Thoracic aorta (tissue), 2 donors: ENCODE measurements at regions not wholly inside any gene's neighbourhood (a gene's known extent, or its start where the extent isn't known, plus 50 kb on each side); places are given as distances from the start of the nearest gene placed in this dataset.

Experiments used
- ATAC-seq: fragments of 150-250 bp; one replicate; pipeline ENCODE4 v1.8.0; 2017; ENCODE audit warnings: low read depth; ENCODE audit not compliant: insufficient number of reproducible peaks, low FRiP score
- DNase-seq: peaks from one replicate; pipeline ENCODE4 v3.0.0-alpha.2; 2020; ENCODE audit warnings: low spot score
- H3K27ac ChIP-seq, 2 donors: fragments of 200-600 bp; sonication (generic); 1 replicate in 1 of 2; 2 replicates in 1 of 2; pipeline ENCODE4 v1.5.1; 2016; ENCODE audit warnings: mild to moderate bottlenecking in 2 of 2, moderate library complexity in 2 of 2
- H3K27me3 ChIP-seq: fragments of 200-600 bp; sonication (generic); replicated peaks from 2 replicates; pipeline ENCODE4 v1.6.0; 2016; ENCODE audit warnings: mild to moderate bottlenecking; ENCODE audit not compliant: insufficient read depth
- H3K36me3 ChIP-seq: fragments of 200-600 bp; sonication (generic); one replicate; pipeline ENCODE4 v1.5.1; 2016
- H3K4me1 ChIP-seq, 2 donors: fragments of 200-600 bp; sonication (generic); 1 replicate in 1 of 2; 2 replicates in 1 of 2; pipeline versions ENCODE4 v1.5.1 to v1.6.0; 2016; ENCODE audit warnings: low read depth in 2 of 2, mild to moderate bottlenecking in 1 of 2; ENCODE audit not compliant: control insufficient read depth in 1 of 2
- H3K4me3 ChIP-seq: fragments of 200-600 bp; sonication (generic); 2 replicates; pipeline ENCODE4 v1.5.1; 2016; ENCODE audit warnings: mild to moderate bottlenecking
- H3K9me3 ChIP-seq: fragments of 200-600 bp; sonication (generic); 2 replicates; pipeline ENCODE4 v1.5.1; 2016
- TF ChIP-seq, protein P1 (sequence below): fragments of 200-600 bp; sonication (generic); IDR thresholded peaks from one replicate; pipeline ENCODE4 v1.5.1; 2019; ENCODE audit warnings: antibody characterized with exemption

DNA sequence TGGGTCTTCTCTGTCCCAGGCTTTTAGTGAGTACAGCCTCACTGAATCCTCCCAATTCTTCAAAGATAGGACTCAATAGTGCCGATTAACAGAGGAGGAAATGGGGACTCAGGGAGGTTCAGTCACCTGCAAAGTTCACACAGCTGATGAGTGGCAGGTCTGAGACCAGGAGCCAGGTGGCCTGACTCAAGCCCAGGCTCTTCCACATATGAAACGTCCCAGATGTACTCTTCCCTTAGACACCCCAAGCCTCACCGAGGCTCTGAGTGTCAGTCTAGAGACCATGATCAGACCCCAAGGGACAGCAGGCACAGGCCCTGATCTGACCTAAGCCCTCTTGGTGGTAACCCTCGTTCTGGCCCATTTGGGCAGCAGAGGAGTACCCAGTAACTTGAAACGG lies 115.2 kb downstream of the INHBB start:
- TF ChIP-seq, protein P1, sequence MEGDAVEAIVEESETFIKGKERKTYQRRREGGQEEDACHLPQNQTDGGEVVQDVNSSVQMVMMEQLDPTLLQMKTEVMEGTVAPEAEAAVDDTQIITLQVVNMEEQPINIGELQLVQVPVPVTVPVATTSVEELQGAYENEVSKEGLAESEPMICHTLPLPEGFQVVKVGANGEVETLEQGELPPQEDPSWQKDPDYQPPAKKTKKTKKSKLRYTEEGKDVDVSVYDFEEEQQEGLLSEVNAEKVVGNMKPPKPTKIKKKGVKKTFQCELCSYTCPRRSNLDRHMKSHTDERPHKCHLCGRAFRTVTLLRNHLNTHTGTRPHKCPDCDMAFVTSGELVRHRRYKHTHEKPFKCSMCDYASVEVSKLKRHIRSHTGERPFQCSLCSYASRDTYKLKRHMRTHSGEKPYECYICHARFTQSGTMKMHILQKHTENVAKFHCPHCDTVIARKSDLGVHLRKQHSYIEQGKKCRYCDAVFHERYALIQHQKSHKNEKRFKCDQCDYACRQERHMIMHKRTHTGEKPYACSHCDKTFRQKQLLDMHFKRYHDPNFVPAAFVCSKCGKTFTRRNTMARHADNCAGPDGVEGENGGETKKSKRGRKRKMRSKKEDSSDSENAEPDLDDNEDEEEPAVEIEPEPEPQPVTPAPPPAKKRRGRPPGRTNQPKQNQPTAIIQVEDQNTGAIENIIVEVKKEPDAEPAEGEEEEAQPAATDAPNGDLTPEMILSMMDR = no peak
- no peak overlapping the region for H3K27ac ChIP-seq
- DNase-seq (no peak), ATAC-seq (no peak)
- H3K4me3 ChIP-seq = no peak overlapping the region
- no peaks in the 10 kb centered on the region for H3K27me3 ChIP-seq
- no peaks in the 10 kb centered on the region for H3K36me3 ChIP-seq
- no peaks in the 10 kb centered on the region for H3K9me3 ChIP-seq
- no peaks in the 10 kb centered on the region for H3K4me1 ChIP-seq

DNA sequence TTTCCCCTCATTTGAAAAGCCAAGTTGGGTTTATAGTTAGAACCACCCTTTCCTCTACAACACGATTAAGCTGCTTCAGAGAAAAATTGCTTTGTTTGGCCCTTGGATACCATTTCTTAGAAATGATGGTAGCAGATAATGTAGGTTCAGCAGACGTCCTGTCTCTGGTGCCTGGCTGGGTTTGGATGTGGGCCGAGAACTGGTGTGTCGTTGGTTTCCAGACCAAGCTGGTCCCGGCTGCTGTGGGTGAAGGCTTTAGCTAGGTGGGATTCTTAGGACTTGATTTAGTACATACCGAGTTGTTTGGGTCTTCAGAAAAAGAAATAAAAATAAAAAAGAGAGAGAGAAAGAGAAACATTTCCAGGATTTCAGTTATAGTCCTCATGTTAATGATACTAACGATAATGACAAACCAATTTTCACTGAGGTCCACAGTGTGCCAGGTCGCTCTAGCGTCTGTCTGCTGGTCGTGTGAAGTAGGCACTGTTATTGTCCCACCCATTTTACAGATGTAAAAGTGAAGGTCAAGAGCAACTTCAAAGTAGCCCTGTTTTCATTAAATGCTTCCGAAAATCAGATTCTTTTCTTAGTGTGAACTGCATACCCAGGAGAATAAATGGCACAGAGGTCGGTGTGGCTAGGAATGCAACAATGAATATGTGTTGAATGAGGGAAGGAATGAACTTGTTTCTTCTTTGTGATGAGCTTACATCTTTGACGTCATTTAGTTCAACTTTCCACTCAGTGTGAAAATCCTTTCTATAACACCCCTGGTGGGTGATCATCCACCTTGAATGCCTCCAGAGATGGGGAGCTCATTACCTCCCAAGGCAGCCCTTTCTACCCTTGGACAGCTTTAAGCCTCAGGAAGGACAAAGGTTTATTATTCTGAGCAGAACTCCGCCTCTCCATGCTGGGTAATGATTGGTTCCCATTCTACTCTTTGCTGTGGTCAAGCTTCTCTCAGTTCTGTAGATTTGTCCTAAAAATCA lies 115.9 kb downstream of the INHBB start:
- TF ChIP-seq, protein P1 = no peak

DNA sequence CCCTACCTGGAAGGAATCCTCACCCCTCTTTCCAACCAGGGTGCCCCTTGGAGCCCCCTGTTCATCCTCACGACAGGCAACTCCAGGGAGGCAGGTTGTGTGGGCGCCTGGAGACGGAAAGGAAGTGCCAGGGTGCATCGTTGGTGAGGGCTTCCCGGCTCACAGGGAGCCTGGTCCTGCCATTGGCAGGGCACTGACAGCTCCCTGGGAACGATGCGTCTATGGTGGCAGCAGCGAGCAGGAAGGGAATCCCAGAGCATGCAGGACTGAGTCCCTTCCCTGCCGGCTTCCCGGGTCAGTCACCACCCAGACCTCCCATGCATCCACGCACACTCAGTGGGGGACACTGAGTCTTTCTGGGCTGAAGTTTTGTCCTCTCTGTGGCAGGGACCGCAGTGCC lies 117.6 kb downstream of the INHBB start:
- TF ChIP-seq, protein P1 = no peak
- Histone ChIP-seq H3K27me3 (no peaks in the 10 kb centered on the region), H3K36me3 (no peaks in the 10 kb centered on the region), H3K4me3 (no peak overlapping the region), H3K9me3 (no peaks in the 10 kb centered on the region), H3K27ac (no peak overlapping the region), H3K4me1 (peaks cover 0 to 2% of the 10 kb centered on the region in 2 donors)
- DNase-seq (no peak), ATAC-seq (no peak)

More for the DNA sequence above, 115.9 kb downstream of the INHBB start:
- H3K27me3 ChIP-seq = no peaks in the 10 kb centered on the region
- H3K9me3 ChIP-seq = no peaks in the 10 kb centered on the region
- DNase-seq = no peak
- no peak overlapping the region for H3K4me3 ChIP-seq
- no peak for ATAC-seq
- no peaks in the 10 kb centered on the region for H3K4me1 ChIP-seq
- no peak overlapping the region for H3K27ac ChIP-seq
- H3K36me3 ChIP-seq = no peaks in the 10 kb centered on the region

DNA sequence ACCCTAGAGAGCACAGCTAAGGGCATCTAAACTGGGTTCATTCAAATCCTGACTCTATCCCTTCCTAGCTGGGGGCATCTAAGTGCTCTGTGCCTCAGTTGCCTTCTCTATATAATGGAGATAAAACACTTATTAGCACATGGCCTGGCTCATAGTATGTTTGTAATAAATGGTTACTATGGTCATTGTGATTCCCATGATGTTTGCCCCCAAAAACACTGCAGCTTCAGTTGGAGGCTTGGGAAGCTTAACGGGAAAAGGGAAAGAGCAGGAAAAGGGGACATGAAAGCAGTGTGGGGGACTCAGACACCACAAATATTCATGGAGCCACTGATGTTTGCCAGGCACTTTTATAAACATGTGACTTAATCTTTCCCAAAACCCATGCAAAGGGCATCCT lies 118.1 kb downstream of the INHBB start:
- Histone ChIP-seq H3K4me1 (peaks cover 0 to 6% of the 10 kb centered on the region in 2 donors), H3K27ac (no peak overlapping the region), H3K9me3 (no peaks in the 10 kb centered on the region), H3K4me3 (no peak overlapping the region), H3K27me3 (no peaks in the 10 kb centered on the region), H3K36me3 (no peaks in the 10 kb centered on the region)
- no peak for ATAC-seq
- DNase-seq = no peak
- TF ChIP-seq, protein P1 = no peak

DNA sequence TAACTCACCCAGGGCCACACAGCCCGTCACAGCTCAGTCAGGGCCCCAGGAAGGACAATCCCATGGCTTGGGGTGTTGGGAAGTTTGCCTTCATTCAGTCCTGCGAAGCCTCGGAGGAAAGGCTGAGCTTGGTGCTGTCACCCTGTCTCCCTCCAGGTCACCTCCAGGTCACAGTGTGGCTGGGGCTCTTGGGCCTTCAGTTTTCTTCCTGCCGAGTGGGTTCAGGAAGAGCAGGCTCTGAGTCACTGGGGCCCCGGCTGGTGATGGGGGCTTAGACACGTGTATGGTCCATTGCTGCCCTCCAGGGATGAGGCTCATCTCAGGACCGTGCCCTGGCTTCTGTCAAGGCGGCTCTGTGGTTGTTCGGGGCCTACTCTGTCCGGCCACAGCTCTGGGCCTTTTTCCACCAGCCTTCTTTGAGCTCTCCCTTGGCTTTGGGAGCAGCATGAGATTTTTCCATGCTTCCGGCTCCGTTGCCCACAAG lies 118.6 kb downstream of the INHBB start:
- DNase-seq (no peak), ATAC-seq (no peak)
- no peak overlapping the region for H3K27ac ChIP-seq
- peaks cover 3 to 11% of the 10 kb centered on the region in 2 donors for H3K4me1 ChIP-seq
- no peak overlapping the region for H3K4me3 ChIP-seq
- no peaks in the 10 kb centered on the region for H3K36me3 ChIP-seq
- H3K9me3 ChIP-seq = no peaks in the 10 kb centered on the region
- TF ChIP-seq, protein P1 = no peak
- H3K27me3 ChIP-seq = no peaks in the 10 kb centered on the region
